Right cardiac atrium (tissue), 5 donors: ENCODE measurements at regions not wholly inside any gene's neighbourhood (a gene's known extent, or its start where the extent isn't known, plus 50 kb on each side); places are given as distances from the start of the nearest gene placed in this dataset.
"Not testable (repeated sequence)": the region's sequence is repeated elsewhere in the genome, so short reads cannot be mapped to it uniquely, and the experiment has no call there.

Source experiments
- ATAC-seq, 2 donors: fragments of 200-7000 bp; cut with Tn5 transposase; one replicate each; pipeline versions ENCODE4 v1.8.0 to v1.9.1; 2020; ENCODE audit warnings: moderate library complexity in 2 of 2, mild to moderate bottlenecking in 1 of 2
- DNase-seq, 3 donors: peaks; one replicate each; pipeline ENCODE4 v3.0.0-alpha.2; 2020
- H3K27ac ChIP-seq: one replicate; pipeline ENCODE4 v1.5.1; 2013; ENCODE audit warnings: mild to moderate bottlenecking, low read length, control low read depth, moderate library complexity
- H3K27me3 ChIP-seq: one replicate; pipeline ENCODE4 v1.6.1; 2013; ENCODE audit not compliant: control insufficient read depth, insufficient read depth
- H3K4me1 ChIP-seq: one replicate; pipeline ENCODE4 v1.6.1; 2013; ENCODE audit warnings: low read length; ENCODE audit not compliant: control insufficient read depth, insufficient read depth
- H3K4me3 ChIP-seq: one replicate; pipeline ENCODE4 v1.5.1; 2013; ENCODE audit warnings: low read length, control low read depth
- H3K9me3 ChIP-seq: one replicate; pipeline ENCODE4 v1.6.1; 2013; ENCODE audit warnings: low read length; ENCODE audit not compliant: control insufficient read depth
- WGBS: extraction: QIAGEN DNeasy Blood & Tissue Kit; methylation state at CpG from one replicate; pipeline ENCODE4 v1.1.7; 2013; 5-methylcytosine and 5-hydroxymethylcytosine counted together
- intact Hi-C, 4 donors: fragments of 100-400 bp; cut with DNase I; formaldehyde crosslinking; loops; one replicate each; pipeline versions ENCODE4 v1.11.0 to v1.14.0; 2022 to 2023
- donor health status: healthy with polysubstance abuse.
- donor health status: DM: no; HTN: yes; CAD: no.
- donor health status: DM: no; HTN: no; CAD: no.
- donor health status: DM: no; HTN: yes; CAD: no; lungs with severe emphysema.
- donor health status: DM: yes; HTN: yes; CAD: no.

DNA sequence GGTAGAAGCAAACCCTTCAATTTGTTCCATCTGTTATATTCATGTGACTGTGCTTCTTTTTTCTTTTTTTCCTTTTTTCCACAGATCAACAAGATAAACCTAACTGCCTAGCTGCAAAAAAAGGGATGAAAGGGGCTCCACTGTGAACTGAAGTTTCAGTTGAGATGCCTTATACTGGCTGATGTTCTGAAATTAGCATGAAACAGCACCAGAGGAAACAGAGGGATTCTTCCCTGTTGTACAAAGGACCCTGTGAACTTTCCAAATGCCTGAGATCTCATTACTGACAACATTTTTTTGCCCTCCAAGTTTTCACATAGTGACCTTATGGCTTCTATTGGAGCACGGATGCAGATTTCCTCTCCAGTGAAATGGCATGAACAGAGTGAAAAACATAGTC, 302.7 kb upstream of the TFAP2D start:
- DNase-seq = no peak
- intact Hi-C loops = no loop called here
- Histone ChIP-seq H3K27ac (no peak overlapping the region), H3K27me3 (no peaks in the 10 kb centered on the region), H3K4me3 (no peak overlapping the region), H3K4me1 (no peaks in the 10 kb centered on the region), H3K9me3 (no peaks in the 10 kb centered on the region)
- WGBS = 44% methylated on average over 1 of the region's 1 CpG
- no peak for ATAC-seq

DNA sequence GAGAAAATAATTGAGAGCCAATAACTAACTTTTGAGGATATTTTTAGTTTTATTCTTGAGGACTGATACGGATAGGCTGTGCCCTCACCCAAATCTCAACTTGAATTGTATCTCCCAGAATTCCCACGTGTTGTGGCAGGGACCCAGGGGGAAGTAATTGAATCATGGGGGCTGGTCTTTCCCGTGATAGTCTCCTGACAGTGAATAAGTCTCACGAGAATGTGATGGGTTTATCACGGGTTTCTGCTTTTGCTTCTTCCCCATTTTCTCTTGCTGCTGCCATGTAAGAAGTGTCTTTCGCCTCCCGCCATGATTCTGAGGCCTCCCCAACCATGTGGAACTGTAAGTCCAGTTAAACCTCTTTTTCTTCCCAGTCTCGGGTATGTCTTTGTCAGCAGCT, 292.3 kb upstream of the TFAP2D start:
- H3K4me1 ChIP-seq, intact Hi-C loops, H3K9me3 ChIP-seq, H3K4me3 ChIP-seq, H3K27me3 ChIP-seq, H3K27ac ChIP-seq, ATAC-seq, DNase-seq: not testable (repeated sequence)
- 71% methylated on average over 8 of the region's 8 CpGs for WGBS

DNA sequence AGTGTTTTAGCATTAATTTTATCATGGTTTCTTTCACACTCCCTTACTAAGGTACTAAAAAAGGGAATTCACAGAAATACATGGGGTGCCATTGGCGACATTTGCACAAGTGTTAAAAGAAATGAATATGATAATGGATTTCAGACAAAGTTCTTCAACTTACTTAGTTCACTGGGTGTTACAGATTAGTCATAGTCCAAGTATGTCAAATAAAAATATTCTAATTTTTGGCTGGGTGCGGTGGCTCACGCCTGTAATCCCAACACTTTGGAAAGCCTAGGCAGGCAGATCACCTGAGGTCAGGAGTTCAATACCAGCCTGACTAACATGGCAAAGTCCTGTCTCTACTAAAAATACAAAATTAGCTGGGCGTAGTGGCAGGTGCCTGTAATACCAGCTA, 286.1 kb upstream of the TFAP2D start:
- ATAC-seq = no peak
- H3K4me3 ChIP-seq = no peak overlapping the region
- no peak for DNase-seq
- intact Hi-C loops = no loop called here
- H3K4me1 ChIP-seq = no peaks in the 10 kb centered on the region
- H3K27ac ChIP-seq = no peak overlapping the region
- H3K9me3 ChIP-seq = no peaks in the 10 kb centered on the region
- WGBS = 78% methylated on average over 4 of the region's 4 CpGs
- H3K27me3 ChIP-seq = no peaks in the 10 kb centered on the region

DNA sequence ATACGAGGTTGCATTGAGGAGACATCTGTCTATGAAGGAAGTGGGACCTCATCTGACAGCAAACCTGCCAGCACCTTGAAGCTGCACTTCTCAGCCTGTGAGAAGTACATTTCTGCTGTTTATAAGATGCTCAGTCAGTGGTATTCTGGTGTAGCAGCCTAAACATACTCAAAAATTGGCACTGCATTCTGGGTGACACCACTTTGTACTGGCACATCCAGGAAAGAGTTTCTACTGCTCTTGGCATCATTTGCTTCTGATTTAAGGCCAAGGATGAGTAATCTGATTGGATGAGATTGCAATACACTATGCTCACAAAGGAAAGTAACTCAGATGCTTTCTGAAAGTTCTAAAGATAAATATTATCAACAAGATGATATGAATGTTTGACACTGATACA, 275.4 kb upstream of the TFAP2D start:
- Histone ChIP-seq H3K27me3 (no peaks in the 10 kb centered on the region), H3K4me1 (no peaks in the 10 kb centered on the region), H3K4me3 (no peak overlapping the region), H3K27ac (no peak overlapping the region), H3K9me3 (no peaks in the 10 kb centered on the region)
- 55% methylated on average over 1 of the region's 1 CpG for WGBS
- no peak for ATAC-seq
- DNase-seq = no peak
- intact Hi-C loops = no loop called here

DNA sequence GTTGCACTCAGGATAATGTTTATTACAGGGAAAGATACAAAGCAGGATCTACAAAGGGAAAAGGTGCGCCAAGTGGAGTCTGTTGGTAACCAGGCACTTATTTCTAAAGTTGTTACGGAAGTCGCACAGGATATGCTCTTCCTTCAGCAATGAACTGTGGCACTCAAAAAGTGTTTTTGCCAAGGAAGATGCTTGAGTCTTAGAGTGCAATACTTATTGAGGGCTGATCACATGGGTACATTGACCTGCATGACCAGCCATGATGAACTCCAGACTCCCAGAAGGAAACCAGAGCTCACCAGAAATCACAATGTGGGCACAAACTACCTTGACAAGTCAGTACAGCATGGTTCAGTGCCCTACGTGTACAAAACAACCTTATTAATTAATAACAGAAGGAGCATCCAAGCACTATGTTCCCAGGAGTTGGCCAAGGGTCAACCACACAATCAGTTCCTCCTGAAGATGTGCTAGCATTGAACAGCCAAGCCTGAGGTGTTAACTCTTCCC, 270.7 kb upstream of the TFAP2D start:
- 90% methylated on average over 4 of the region's 4 CpGs for WGBS
- H3K4me3 ChIP-seq = no peak overlapping the region
- no peak overlapping the region for H3K27ac ChIP-seq
- no peaks in the 10 kb centered on the region for H3K9me3 ChIP-seq
- DNase-seq (no peak), ATAC-seq (no peak)
- intact Hi-C loops = no loop called here
- H3K4me1 ChIP-seq = no peaks in the 10 kb centered on the region
- H3K27me3 ChIP-seq = no peaks in the 10 kb centered on the region

DNA sequence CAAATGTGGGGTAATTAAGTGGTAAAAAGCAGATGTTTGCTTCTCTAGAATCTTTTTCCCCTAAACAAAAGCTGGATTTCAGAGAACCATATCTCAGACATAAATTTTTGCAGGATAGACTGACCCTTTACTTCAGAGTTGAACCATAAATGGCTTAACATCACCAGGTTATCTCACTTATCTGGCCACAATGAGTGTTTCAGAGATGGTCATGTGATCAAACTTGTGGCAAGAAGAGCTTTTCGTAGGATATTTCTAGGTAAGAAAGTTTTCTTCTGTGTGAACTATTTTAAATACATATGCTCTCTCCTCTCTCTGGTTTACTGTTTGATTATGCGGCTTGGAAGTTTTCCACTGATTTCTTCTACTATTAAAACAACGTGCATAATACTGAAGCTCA, 270.2 kb upstream of the TFAP2D start:
- Histone ChIP-seq H3K27me3 (no peaks in the 10 kb centered on the region), H3K4me3 (no peak overlapping the region), H3K4me1 (no peaks in the 10 kb centered on the region), H3K27ac (no peak overlapping the region), H3K9me3 (no peaks in the 10 kb centered on the region)
- 87% methylated on average over 3 of the region's 3 CpGs for WGBS
- DNase-seq (no peak), ATAC-seq (no peak)
- intact Hi-C loops = no loop called here

DNA sequence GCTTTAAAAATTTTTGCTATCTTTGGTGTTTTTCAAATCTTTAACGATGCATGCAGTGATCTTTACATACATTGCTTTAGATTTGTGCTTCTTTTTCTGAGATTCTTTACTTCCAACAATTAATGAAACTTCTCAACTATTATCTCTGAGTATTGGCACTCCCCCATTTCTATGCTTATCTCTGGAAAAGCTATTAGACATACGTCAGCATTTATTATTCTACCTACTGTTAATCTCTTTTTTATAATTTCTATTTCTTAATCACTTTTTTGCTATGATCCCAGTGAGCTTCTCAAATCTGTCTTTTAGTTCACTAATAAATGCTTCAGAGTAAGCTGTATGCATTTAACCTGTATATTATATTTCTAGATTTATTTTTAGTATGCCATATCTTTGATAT, 264.2 kb upstream of the TFAP2D start:
- Histone ChIP-seq H3K27me3 (no peaks in the 10 kb centered on the region), H3K4me3 (no peak overlapping the region), H3K4me1 (no peaks in the 10 kb centered on the region), H3K27ac (no peak overlapping the region), H3K9me3 (no peaks in the 10 kb centered on the region)
- ATAC-seq = no peak
- intact Hi-C loops = no loop called here
- WGBS = 33% methylated on average over 2 of the region's 2 CpGs
- DNase-seq = no peak

DNA sequence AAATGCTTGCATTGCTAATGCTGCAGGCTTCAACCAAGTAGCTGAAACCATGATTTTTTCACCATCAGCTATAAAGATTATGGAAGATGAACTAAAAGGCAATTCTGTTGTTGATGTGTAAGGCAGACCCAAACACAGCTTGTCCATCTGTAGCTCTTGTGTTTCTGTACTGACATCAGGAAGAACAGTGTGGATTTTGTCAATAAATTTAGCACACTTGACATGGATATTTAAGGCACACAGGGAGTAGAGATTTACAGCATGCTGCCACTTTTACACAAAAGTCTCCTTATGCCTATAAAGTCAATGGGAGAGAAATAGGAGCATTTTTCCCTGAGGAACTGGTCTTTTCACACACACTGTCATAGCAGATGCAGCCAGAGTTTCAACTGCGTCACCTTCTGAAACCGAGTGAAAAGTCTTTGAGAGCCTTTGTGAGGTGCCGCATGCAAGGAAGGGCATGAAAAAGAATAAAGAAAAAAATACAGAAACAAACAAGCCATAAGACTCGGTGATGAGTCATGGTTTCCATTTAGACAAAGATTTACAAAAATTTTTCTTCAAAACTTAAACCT, 261.4 kb upstream of the TFAP2D start:
- Histone ChIP-seq H3K4me3 (no peak overlapping the region), H3K4me1 (no peaks in the 10 kb centered on the region), H3K27ac (no peak overlapping the region), H3K9me3 (no peaks in the 10 kb centered on the region), H3K27me3 (no peaks in the 10 kb centered on the region)
- ATAC-seq (no peak), DNase-seq (no peak)
- intact Hi-C loops = no loop called here
- 81% methylated on average over 4 of the region's 4 CpGs for WGBS

DNA sequence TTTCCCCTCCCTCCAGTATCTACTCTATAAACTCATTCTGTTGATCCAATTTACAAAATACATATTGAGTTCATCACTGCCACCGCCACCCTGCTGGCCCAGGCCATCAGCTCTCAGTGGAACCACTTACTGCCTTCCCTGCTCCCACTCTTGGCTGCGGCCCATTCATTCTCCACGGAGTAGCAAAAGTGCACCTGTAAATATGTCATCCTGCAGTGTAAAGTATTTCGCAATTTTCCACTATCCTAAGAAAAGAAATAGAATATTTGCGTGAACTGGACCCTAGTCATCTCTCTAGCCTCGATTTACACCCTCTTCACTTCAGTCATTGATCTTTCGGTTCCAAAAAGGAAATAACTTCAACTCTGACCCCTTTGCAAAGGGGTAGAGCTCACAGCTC, 258.3 kb upstream of the TFAP2D start:
- H3K27ac ChIP-seq = no peak overlapping the region
- 78% methylated on average over 7 of the region's 7 CpGs for WGBS
- H3K4me3 ChIP-seq = no peak overlapping the region
- intact Hi-C loops = no loop called here
- no peaks in the 10 kb centered on the region for H3K4me1 ChIP-seq
- H3K27me3 ChIP-seq = no peaks in the 10 kb centered on the region
- no peak for DNase-seq
- no peak for ATAC-seq
- no peaks in the 10 kb centered on the region for H3K9me3 ChIP-seq

DNA sequence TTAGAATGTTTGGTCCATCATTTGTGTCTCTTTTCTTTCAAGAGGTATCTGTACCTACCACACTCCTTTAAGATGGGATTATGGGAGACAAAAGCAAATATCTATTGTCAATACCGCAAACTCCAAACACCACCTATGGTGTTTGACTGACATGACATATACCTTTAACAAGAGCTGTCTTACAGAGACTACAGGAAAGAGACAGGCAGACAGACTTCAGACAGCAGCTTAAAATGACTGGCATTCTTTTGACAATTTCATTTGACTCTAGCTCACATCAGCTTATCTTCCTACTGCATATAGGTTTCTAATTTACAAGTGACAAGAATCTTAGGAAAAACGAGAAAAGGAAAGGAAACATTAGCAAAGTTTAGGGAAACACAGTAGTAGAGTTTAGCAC, 256.0 kb upstream of the TFAP2D start:
- H3K27me3 ChIP-seq = no peaks in the 10 kb centered on the region
- H3K9me3 ChIP-seq = no peaks in the 10 kb centered on the region
- H3K4me3 ChIP-seq = no peak overlapping the region
- no peaks in the 10 kb centered on the region for H3K4me1 ChIP-seq
- WGBS = 70% methylated on average over 2 of the region's 2 CpGs
- DNase-seq = no peak
- ATAC-seq = no peak
- H3K27ac ChIP-seq = no peak overlapping the region
- intact Hi-C loops = no loop called here

DNA sequence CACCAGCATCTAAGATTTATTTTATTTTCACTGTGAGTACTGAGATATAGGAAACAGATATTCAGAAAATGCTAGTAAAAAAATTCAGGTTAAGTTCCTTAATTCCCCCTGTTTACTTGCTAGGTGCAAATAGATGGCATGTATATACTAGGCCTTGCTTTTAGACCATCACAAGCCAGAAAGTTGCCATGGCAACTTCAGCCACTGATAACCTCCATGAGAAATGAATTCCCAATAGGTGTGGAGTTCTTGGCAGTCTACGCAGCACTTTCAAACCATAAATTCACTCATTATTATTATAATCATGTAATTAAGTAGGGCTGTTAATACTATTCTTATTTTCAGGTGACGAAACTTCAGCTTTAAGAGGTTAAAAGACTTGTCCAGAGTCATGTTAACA, 251.6 kb upstream of the TFAP2D start:
- ATAC-seq (no peak), DNase-seq (no peak)
- intact Hi-C loops = no loop called here
- Histone ChIP-seq H3K27ac (no peak overlapping the region), H3K9me3 (no peaks in the 10 kb centered on the region), H3K27me3 (no peaks in the 10 kb centered on the region), H3K4me3 (no peak overlapping the region), H3K4me1 (no peaks in the 10 kb centered on the region)
- WGBS = 76% methylated on average over 2 of the region's 2 CpGs

DNA sequence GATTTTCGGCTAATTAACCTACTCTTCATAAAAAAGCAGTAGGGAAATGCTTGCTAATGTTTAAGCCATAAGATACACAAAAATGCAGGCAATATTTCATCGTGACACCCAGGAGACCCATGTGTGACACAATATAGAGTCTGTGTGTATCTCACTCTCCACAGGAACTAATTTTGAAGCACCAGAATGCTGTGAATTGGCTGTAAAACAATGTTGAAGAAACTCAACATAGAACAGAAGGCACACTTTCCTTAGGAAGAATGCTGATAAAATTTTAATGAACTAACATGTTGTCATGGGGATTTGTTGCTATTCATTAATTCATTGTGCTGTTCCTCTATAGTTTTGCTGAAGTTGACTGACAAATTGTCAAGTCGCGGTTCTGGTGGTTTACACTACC, 249.4 kb upstream of the TFAP2D start:
- no peak for DNase-seq
- intact Hi-C loops = no loop called here
- Histone ChIP-seq H3K4me1 (no peaks in the 10 kb centered on the region), H3K27me3 (no peaks in the 10 kb centered on the region), H3K27ac (no peak overlapping the region), H3K4me3 (no peak overlapping the region), H3K9me3 (no peaks in the 10 kb centered on the region)
- WGBS = 78% methylated on average over 4 of the region's 4 CpGs
- no peak for ATAC-seq
